Neural cell (in vitro differentiated cells): ENCODE measurements at regions not wholly inside any gene's neighbourhood (a gene's known extent, or its start where the extent isn't known, plus 50 kb on each side); places are given as distances from the start of the nearest gene placed in this dataset.

Source experiments
- H2AFZ ChIP-seq: fragments of 200-600, 300-800 bp; sonication (generic), shearing (Covaris generic); 2 replicates; pipeline ENCODE4 v1.6.0; 2014; ENCODE audit warnings: low read depth, mild to moderate bottlenecking, antibody characterized with exemption, low read length, moderate library complexity
- H3F3A ChIP-seq: fragments of 200-600 bp; shearing (Covaris generic); 2 replicates; pipeline ENCODE4 v1.6.1; 2016; ENCODE audit warnings: mild to moderate bottlenecking, moderate library complexity, mixed read lengths, antibody characterized with exemption, low read length; ENCODE audit not compliant: insufficient read depth, poor library complexity, severe bottlenecking
- H3K27ac ChIP-seq: fragments of 200-600, 300-800 bp; sonication (generic), shearing (Covaris generic); 2 replicates; pipeline ENCODE4 v1.5.1; 2014; ENCODE audit warnings: mild to moderate bottlenecking, low read length, moderate library complexity
- H3K27me3 ChIP-seq: fragments of 300-800, 200-600 bp; sonication (generic), shearing (Covaris generic); 2 replicates; pipeline ENCODE4 v1.6.0; 2014; ENCODE audit warnings: mild to moderate bottlenecking, low read depth, low read length, moderate library complexity; ENCODE audit not compliant: insufficient read depth
- H3K36me3 ChIP-seq: fragments of 300-800, 200-600 bp; sonication (generic), shearing (Covaris generic); 2 replicates; pipeline ENCODE4 v1.5.1; 2014; ENCODE audit warnings: mild to moderate bottlenecking, antibody characterized with exemption, low read length, moderate library complexity; ENCODE audit not compliant: insufficient read depth
- H3K4me2 ChIP-seq: fragments of 300-800, 200-600 bp; sonication (generic), shearing (Covaris generic); 2 replicates; pipeline ENCODE4 v1.6.0; 2014; ENCODE audit warnings: mild to moderate bottlenecking, low read length
- H3K4me3 ChIP-seq: fragments of 300-800, 200-600 bp; sonication (generic), shearing (Covaris generic); 2 replicates; pipeline ENCODE4 v1.5.1; 2014; ENCODE audit warnings: mild to moderate bottlenecking, low read length, moderate library complexity
- H3K79me2 ChIP-seq: fragments of 200-600 bp; shearing (Covaris generic); replicated peaks from 2 replicates; pipeline ENCODE4 v1.6.0; 2014; ENCODE audit warnings: mild to moderate bottlenecking, low read length, moderate library complexity; ENCODE audit not compliant: insufficient read depth
- H3K9ac ChIP-seq: fragments of 300-800, 200-600 bp; sonication (generic), shearing (Covaris generic); 2 replicates; pipeline ENCODE4 v1.6.1; 2016; ENCODE audit warnings: mild to moderate bottlenecking, low read length, mixed read lengths
- H3K9me2 ChIP-seq: fragments of 200-600 bp; shearing (Covaris generic); 2 replicates; pipeline ENCODE4 v1.6.1; 2016; ENCODE audit warnings: mild to moderate bottlenecking, low read length, mixed read lengths; ENCODE audit not compliant: insufficient read depth
- H3K9me3 ChIP-seq: fragments of 200-600, 300-800 bp; sonication (generic), shearing (Covaris generic); 2 replicates; pipeline ENCODE4 v1.6.1; 2016; ENCODE audit warnings: mild to moderate bottlenecking, mixed run types, low read length, moderate library complexity, mixed read lengths
- H4K20me1 ChIP-seq: fragments of 200-600 bp; shearing (Covaris generic); 2 replicates; pipeline ENCODE4 v1.6.1; 2016; ENCODE audit warnings: mild to moderate bottlenecking, mixed run types; ENCODE audit not compliant: insufficient read depth
- EP300 ChIP-seq: fragments of 450-650 bp; conservative IDR thresholded peaks from 2 replicates; pipeline ENCODE4 v1.6.1; 2014; ENCODE audit warnings: antibody characterized with exemption, mild to moderate bottlenecking, moderate library complexity; ENCODE audit not compliant: poor library complexity, severe bottlenecking
- EZH2 ChIP-seq: fragments of 200-600, 300-800 bp; shearing (Covaris generic), sonication (generic); IDR thresholded peaks from 2 replicates; pipeline ENCODE4 v1.6.1; 2014; ENCODE audit warnings: antibody characterized with exemption, low read length, borderline replicate concordance, mild to moderate bottlenecking; ENCODE audit not compliant: insufficient read depth, poor library complexity, severe bottlenecking
- MXI1 ChIP-seq: fragments of 450-650 bp; conservative IDR thresholded peaks from 2 replicates; pipeline ENCODE4 v1.6.1; 2014; ENCODE audit warnings: antibody characterized with exemption, mild to moderate bottlenecking; ENCODE audit not compliant: poor library complexity, severe bottlenecking
- POLR2AphosphoS5 ChIP-seq: IDR thresholded peaks from 2 replicates; pipeline ENCODE4 v1.6.1; 2012
- RAD21 ChIP-seq: fragments of 450-650 bp; conservative IDR thresholded peaks from 2 replicates; pipeline ENCODE4 v1.6.1; 2014; ENCODE audit warnings: antibody characterized with exemption, mild to moderate bottlenecking, moderate library complexity
- SMC3 ChIP-seq: fragments of 450-650 bp; conservative IDR thresholded peaks from 2 replicates; pipeline ENCODE4 v1.6.1; 2014; ENCODE audit warnings: antibody characterized with exemption, mild to moderate bottlenecking, moderate library complexity; ENCODE audit not compliant: poor library complexity
- TAF1 ChIP-seq: IDR thresholded peaks from 2 replicates; pipeline ENCODE4 v1.6.1; 2012; ENCODE audit warnings: low read depth
- TF ChIP-seq, protein P1 (sequence below): fragments of 450-650 bp; IDR thresholded peaks from 2 replicates; pipeline ENCODE4 v1.5.1; 2014; ENCODE audit warnings: antibody characterized with exemption, mild to moderate bottlenecking, moderate library complexity; ENCODE audit not compliant: poor library complexity, severe bottlenecking
- TF ChIP-seq, protein P2 (sequence below): IDR thresholded peaks from 2 replicates; pipeline ENCODE4 v1.6.1; 2012; ENCODE audit warnings: borderline replicate concordance

DNA sequence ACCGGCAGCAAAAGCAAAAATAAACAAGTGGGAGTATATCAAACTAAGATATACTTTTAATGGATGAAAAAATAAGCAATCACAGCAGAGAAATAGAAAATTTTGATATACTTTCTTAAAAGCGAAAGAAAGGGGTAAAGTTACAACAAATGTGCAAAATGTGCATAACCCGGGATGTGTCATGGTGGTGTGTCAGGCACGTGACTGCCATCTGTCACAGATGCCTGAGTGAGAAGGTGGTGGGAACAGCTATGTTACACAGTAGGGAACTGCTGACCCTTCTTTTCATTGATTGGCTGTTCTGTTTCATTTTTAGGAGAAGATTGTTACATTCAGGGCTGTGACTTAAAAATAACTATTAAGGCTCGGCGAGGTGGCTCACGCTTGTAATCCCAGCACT is 168.1 kb upstream of the PELI2 start:
- TF ChIP-seq, protein P1, sequence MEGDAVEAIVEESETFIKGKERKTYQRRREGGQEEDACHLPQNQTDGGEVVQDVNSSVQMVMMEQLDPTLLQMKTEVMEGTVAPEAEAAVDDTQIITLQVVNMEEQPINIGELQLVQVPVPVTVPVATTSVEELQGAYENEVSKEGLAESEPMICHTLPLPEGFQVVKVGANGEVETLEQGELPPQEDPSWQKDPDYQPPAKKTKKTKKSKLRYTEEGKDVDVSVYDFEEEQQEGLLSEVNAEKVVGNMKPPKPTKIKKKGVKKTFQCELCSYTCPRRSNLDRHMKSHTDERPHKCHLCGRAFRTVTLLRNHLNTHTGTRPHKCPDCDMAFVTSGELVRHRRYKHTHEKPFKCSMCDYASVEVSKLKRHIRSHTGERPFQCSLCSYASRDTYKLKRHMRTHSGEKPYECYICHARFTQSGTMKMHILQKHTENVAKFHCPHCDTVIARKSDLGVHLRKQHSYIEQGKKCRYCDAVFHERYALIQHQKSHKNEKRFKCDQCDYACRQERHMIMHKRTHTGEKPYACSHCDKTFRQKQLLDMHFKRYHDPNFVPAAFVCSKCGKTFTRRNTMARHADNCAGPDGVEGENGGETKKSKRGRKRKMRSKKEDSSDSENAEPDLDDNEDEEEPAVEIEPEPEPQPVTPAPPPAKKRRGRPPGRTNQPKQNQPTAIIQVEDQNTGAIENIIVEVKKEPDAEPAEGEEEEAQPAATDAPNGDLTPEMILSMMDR = no peak
- no peak for TF ChIP-seq EP300
- TF ChIP-seq, protein P2, sequence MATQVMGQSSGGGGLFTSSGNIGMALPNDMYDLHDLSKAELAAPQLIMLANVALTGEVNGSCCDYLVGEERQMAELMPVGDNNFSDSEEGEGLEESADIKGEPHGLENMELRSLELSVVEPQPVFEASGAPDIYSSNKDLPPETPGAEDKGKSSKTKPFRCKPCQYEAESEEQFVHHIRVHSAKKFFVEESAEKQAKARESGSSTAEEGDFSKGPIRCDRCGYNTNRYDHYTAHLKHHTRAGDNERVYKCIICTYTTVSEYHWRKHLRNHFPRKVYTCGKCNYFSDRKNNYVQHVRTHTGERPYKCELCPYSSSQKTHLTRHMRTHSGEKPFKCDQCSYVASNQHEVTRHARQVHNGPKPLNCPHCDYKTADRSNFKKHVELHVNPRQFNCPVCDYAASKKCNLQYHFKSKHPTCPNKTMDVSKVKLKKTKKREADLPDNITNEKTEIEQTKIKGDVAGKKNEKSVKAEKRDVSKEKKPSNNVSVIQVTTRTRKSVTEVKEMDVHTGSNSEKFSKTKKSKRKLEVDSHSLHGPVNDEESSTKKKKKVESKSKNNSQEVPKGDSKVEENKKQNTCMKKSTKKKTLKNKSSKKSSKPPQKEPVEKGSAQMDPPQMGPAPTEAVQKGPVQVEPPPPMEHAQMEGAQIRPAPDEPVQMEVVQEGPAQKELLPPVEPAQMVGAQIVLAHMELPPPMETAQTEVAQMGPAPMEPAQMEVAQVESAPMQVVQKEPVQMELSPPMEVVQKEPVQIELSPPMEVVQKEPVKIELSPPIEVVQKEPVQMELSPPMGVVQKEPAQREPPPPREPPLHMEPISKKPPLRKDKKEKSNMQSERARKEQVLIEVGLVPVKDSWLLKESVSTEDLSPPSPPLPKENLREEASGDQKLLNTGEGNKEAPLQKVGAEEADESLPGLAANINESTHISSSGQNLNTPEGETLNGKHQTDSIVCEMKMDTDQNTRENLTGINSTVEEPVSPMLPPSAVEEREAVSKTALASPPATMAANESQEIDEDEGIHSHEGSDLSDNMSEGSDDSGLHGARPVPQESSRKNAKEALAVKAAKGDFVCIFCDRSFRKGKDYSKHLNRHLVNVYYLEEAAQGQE = no peak
- TF ChIP-seq SMC3 = no peak
- TF ChIP-seq EZH2 = no peak
- no peak for TF ChIP-seq MXI1
- no peak for TF ChIP-seq RAD21
- TF ChIP-seq POLR2AphosphoS5 = no peak
- no peaks in the 10 kb centered on the region for H3F3A ChIP-seq
- no peak overlapping the region for H3K4me3 ChIP-seq
- no peaks in the 10 kb centered on the region for H3K27me3 ChIP-seq
- H3K27ac ChIP-seq = no peak overlapping the region
- no peak overlapping the region for H3K4me2 ChIP-seq
- H3K36me3 ChIP-seq = no peaks in the 10 kb centered on the region
- H3K9ac ChIP-seq = no peak overlapping the region
- H3K79me2 ChIP-seq = no peaks in the 10 kb centered on the region
- no peaks in the 10 kb centered on the region for H3K9me2 ChIP-seq
- no peaks in the 10 kb centered on the region for H4K20me1 ChIP-seq
- H2AFZ ChIP-seq = no peak overlapping the region
- H3K9me3 ChIP-seq = no peaks in the 10 kb centered on the region

DNA sequence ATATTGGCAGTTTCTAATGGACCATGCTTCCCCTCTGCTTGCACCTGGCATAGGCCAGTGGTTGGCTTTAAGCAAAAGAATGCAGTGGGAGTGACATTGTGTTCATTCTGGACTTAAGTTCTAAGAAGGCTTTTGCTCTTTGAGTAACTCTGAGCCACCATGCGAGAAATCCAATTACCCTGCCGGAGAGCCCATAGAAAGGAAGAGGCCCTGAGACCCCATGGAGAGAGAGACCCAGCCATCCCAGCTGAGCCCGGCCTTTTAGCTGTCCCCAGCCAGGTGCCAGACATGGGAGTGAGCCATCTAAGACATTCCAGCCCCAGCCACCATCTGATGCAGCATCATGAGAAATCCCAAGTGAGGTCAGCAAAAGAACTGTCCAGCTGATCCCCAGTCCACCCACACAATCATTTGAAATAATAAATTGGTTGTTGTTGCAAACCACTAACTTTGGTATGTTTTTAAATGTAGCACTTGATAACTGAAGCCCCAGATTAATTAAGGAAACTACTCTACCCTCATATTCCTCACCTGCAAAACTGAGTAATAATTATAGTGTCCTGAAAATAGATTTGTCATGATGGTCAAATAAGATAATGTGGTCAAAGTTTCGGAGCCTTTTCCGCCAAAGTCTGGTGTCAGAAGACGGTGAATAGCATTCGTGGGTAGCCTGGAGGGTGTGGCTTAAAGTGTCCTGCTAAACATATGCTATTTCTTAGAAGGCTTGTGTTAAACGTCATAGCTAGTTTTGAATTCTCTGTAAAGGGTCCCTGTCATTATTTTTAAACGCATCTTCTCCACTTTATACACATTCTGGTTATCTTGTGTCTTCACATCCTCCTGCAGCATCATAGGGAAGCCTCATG is 166.6 kb upstream of the PELI2 start:
- Histone ChIP-seq H4K20me1 (no peaks in the 10 kb centered on the region), H3K4me2 (no peak overlapping the region), H3F3A (no peaks in the 10 kb centered on the region), H3K9me3 (no peaks in the 10 kb centered on the region), H3K9me2 (no peaks in the 10 kb centered on the region), H3K27me3 (no peaks in the 10 kb centered on the region), H3K36me3 (no peaks in the 10 kb centered on the region), H3K79me2 (no peaks in the 10 kb centered on the region), H3K27ac (no peak overlapping the region), H2AFZ (no peak overlapping the region), H3K9ac (no peak overlapping the region), H3K4me3 (no peak overlapping the region)
- TF ChIP-seq SMC3 (no peak), POLR2AphosphoS5 (no peak), EP300 (no peak), TAF1 (no peak), RAD21 (no peak), EZH2 (no peak)
- TF ChIP-seq, protein P2 = no peak
- TF ChIP-seq, protein P1 = no peak
